ENCODE measurements at regions not wholly inside any gene's neighbourhood (a gene's known extent, or its start where the extent isn't known, plus 50 kb on each side); places are given as distances from the start of the nearest gene placed in this dataset.

DNA sequence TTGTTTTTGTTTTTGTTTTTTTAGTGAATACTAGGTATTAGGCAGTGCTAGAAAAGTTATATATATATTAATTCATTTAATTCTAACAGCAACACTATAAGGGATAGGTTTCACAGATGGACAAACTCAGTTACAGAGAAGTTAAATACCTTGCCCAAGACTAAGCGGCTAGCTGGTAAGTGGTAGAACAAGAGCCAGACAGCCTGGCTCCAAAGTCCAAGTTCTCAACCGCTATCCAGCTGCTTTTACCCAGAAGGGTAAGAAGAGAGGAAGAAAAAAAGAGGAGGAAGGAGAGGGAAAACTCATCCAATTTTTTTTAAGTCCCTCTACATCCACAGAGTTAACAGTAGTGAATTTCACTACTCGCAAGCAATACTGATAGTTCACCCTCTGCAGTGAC is 217.0 kb downstream of the SPRY2 start:
- Histone ChIP-seq H3K27ac (replicated peaks; ENCODE audit: low read length) (no peak overlapping the region), H4K91ac (ENCODE audit: low read depth, low read length, poor library complexity) (no peak overlapping the region), H3K27me3 (ENCODE audit: control insufficient read depth in 3 of 3, insufficient read depth in 3 of 3, low read depth in 1 of 3, low read length in 3 of 3) (no peaks in the 10 kb centered on the region), H3K23ac (ENCODE audit: low read depth, low read length, poor library complexity) (no peak overlapping the region), H2BK5ac (ENCODE audit: low read length) (no peak overlapping the region), H3K4me3 (ENCODE audit: low read length in 2 of 2) (no peak overlapping the region), H3K18ac (ENCODE audit: low read length) (no peak overlapping the region), H4K8ac (ENCODE audit: low read depth, low read length) (no peak overlapping the region), H3K9me3 (replicated peaks in 1 of 2; ENCODE audit: control insufficient read depth in 2 of 2, insufficient read depth in 1 of 2, low read depth in 1 of 2, low read length in 2 of 2) (no peaks in the 10 kb centered on the region), H2AK5ac (ENCODE audit: low read depth, low read length) (no peak overlapping the region), H2BK15ac (ENCODE audit: low read length) (no peak overlapping the region), H3K14ac (ENCODE audit: low read length) (no peak overlapping the region), H3K36me3 (replicated peaks in 1 of 2; ENCODE audit: control insufficient read depth in 2 of 2, insufficient read depth in 2 of 2, low read length in 2 of 2) (no peaks in the 10 kb centered on the region), H2BK12ac (ENCODE audit: low read length) (no peak overlapping the region), H3K4me2 (ENCODE audit: insufficient read depth, low read length, poor library complexity, severe bottlenecking) (no peak overlapping the region), H2AFZ (ENCODE audit: low read length) (no peak overlapping the region), H3K4ac (ENCODE audit: low read length) (no peak overlapping the region), H3K9ac (ENCODE audit: low read depth, low read length, poor library complexity) (no peak overlapping the region), H3K4me1 (ENCODE audit: control insufficient read depth in 2 of 2, insufficient read depth in 1 of 2, low read depth in 1 of 2, low read length in 2 of 2) (peaks cover 0 to 4% of the 10 kb centered on the region in 2 donors), H3K79me1 (ENCODE audit: low read depth, low read length) (peaks cover 2% of the 10 kb centered on the region), H2BK120ac (ENCODE audit: low read depth, low read length) (no peak overlapping the region)
- no CpG with 5 or more reads among the region's 3 CpGs for WGBS, 2 donors (ENCODE audit: extremely low coverage in 2 of 2, insufficient read length in 2 of 2, insufficient replicate concordance in 1 of 2)
- DNase-seq (ENCODE audit: low spot score) = no peak

DNA sequence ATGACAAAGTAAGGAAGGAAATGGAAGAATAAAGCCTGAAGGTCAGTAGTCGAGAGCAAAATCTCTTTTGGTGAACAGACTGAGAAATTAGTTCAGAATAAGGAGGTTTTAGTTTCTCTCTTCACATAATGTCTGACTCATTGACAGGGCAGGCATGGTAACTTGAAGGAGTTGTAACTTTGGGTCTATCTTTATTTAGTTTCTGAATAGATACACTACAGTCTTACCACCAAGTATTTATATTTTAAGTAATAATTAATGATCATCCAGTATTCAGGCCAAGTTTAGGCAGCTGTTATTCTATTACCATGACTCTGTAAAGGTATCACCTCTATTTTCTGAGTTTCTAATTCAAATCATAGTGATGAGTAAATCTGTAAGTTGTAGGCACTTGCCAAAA is 219.9 kb downstream of the SPRY2 start:
- H2AFZ ChIP-seq (ENCODE audit: low read length) = peak overlapping the region; percentile 36
- no peak overlapping the region for H4K8ac ChIP-seq (ENCODE audit: low read depth, low read length)
- no peak overlapping the region for H2BK120ac ChIP-seq (ENCODE audit: low read depth, low read length)
- WGBS, 2 donors (ENCODE audit: extremely low coverage in 2 of 2, insufficient read length in 2 of 2, insufficient replicate concordance in 1 of 2) = no CpG with 5 or more reads among the region's 1 CpG
- H3K36me3 ChIP-seq (replicated peaks in 1 of 2; ENCODE audit: control insufficient read depth in 2 of 2, insufficient read depth in 2 of 2, low read length in 2 of 2) = no peaks in the 10 kb centered on the region
- H3K4me3 ChIP-seq (ENCODE audit: low read length in 2 of 2) = no peak overlapping the region
- H3K4ac ChIP-seq (ENCODE audit: low read length) = no peak overlapping the region
- H4K91ac ChIP-seq (ENCODE audit: low read depth, low read length, poor library complexity) = no peak overlapping the region
- no peak overlapping the region for H3K9ac ChIP-seq (ENCODE audit: low read depth, low read length, poor library complexity)
- no peaks in the 10 kb centered on the region for H3K27me3 ChIP-seq (ENCODE audit: control insufficient read depth in 3 of 3, insufficient read depth in 3 of 3, low read depth in 1 of 3, low read length in 3 of 3)
- H2BK5ac ChIP-seq (ENCODE audit: low read length) = no peak overlapping the region
- DNase-seq (ENCODE audit: low spot score) = no peak
- H2BK12ac ChIP-seq (ENCODE audit: low read length) = no peak overlapping the region
- H3K79me1 ChIP-seq (ENCODE audit: low read depth, low read length) = peaks cover 2% of the 10 kb centered on the region
- H2AK5ac ChIP-seq (ENCODE audit: low read depth, low read length) = no peak overlapping the region
- H3K18ac ChIP-seq (ENCODE audit: low read length) = no peak overlapping the region
- no peak overlapping the region for H2BK15ac ChIP-seq (ENCODE audit: low read length)
- no peak overlapping the region for H3K4me2 ChIP-seq (ENCODE audit: insufficient read depth, low read length, poor library complexity, severe bottlenecking)
- H3K4me1 ChIP-seq (ENCODE audit: control insufficient read depth in 2 of 2, insufficient read depth in 1 of 2, low read depth in 1 of 2, low read length in 2 of 2) = peaks cover 0 to 2% of the 10 kb centered on the region in 2 donors
- H3K14ac ChIP-seq (ENCODE audit: low read length) = no peak overlapping the region
- no peaks in the 10 kb centered on the region for H3K9me3 ChIP-seq (replicated peaks in 1 of 2; ENCODE audit: control insufficient read depth in 2 of 2, insufficient read depth in 1 of 2, low read depth in 1 of 2, low read length in 2 of 2)
- H3K27ac ChIP-seq (replicated peaks; ENCODE audit: low read length) = no peak overlapping the region
- no peak overlapping the region for H3K23ac ChIP-seq (ENCODE audit: low read depth, low read length, poor library complexity)

DNA sequence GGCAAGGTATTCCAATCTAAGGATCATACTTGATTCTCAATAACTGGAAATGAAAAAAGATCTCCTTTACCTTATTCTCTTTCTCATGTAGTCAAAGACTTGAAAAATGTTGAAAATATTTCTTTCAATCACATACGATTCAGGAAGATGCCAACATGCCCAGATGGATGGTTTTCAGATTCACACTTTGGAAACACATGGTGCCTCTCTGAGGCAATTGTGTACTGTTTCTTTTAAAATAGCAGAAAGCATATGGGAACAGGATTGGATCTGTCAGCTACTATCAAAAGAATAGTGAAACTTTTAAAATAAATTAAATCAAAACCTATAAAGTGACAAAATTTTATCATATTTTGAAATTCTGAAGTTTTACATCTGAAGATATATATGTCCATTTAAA is 222.4 kb downstream of the SPRY2 start:
- no peak overlapping the region for H3K18ac ChIP-seq (ENCODE audit: low read length)
- no peak overlapping the region for H2BK12ac ChIP-seq (ENCODE audit: low read length)
- H2AK5ac ChIP-seq (ENCODE audit: low read depth, low read length) = no peak overlapping the region
- H3K36me3 ChIP-seq (replicated peaks in 1 of 2; ENCODE audit: control insufficient read depth in 2 of 2, insufficient read depth in 2 of 2, low read length in 2 of 2) = no peaks in the 10 kb centered on the region
- peaks cover 0 to 3% of the 10 kb centered on the region in 2 donors for H3K4me1 ChIP-seq (ENCODE audit: control insufficient read depth in 2 of 2, insufficient read depth in 1 of 2, low read depth in 1 of 2, low read length in 2 of 2)
- no peak overlapping the region for H2BK120ac ChIP-seq (ENCODE audit: low read depth, low read length)
- H3K27ac ChIP-seq (replicated peaks; ENCODE audit: low read length) = no peak overlapping the region
- H3K27me3 ChIP-seq (ENCODE audit: control insufficient read depth in 3 of 3, insufficient read depth in 3 of 3, low read depth in 1 of 3, low read length in 3 of 3) = no peaks in the 10 kb centered on the region
- H3K23ac ChIP-seq (ENCODE audit: low read depth, low read length, poor library complexity) = no peak overlapping the region
- no peak overlapping the region for H3K4me2 ChIP-seq (ENCODE audit: insufficient read depth, low read length, poor library complexity, severe bottlenecking)
- H3K9ac ChIP-seq (ENCODE audit: low read depth, low read length, poor library complexity) = no peak overlapping the region
- no CpG with 5 or more reads among the region's 1 CpG for WGBS, 2 donors (ENCODE audit: extremely low coverage in 2 of 2, insufficient read length in 2 of 2, insufficient replicate concordance in 1 of 2)
- no peaks in the 10 kb centered on the region for H3K9me3 ChIP-seq (replicated peaks in 1 of 2; ENCODE audit: control insufficient read depth in 2 of 2, insufficient read depth in 1 of 2, low read depth in 1 of 2, low read length in 2 of 2)
- peaks cover 2% of the 10 kb centered on the region for H3K79me1 ChIP-seq (ENCODE audit: low read depth, low read length)
- H3K4ac ChIP-seq (ENCODE audit: low read length) = no peak overlapping the region
- no peak overlapping the region for H2BK15ac ChIP-seq (ENCODE audit: low read length)
- no peak overlapping the region for H2BK5ac ChIP-seq (ENCODE audit: low read length)
- no peak for DNase-seq (ENCODE audit: low spot score)
- H4K8ac ChIP-seq (ENCODE audit: low read depth, low read length) = no peak overlapping the region
- H2AFZ ChIP-seq (ENCODE audit: low read length) = no peak overlapping the region
- no peak overlapping the region for H3K14ac ChIP-seq (ENCODE audit: low read length)
- H3K4me3 ChIP-seq (ENCODE audit: low read length in 2 of 2) = no peak overlapping the region
- no peak overlapping the region for H4K91ac ChIP-seq (ENCODE audit: low read depth, low read length, poor library complexity)

DNA sequence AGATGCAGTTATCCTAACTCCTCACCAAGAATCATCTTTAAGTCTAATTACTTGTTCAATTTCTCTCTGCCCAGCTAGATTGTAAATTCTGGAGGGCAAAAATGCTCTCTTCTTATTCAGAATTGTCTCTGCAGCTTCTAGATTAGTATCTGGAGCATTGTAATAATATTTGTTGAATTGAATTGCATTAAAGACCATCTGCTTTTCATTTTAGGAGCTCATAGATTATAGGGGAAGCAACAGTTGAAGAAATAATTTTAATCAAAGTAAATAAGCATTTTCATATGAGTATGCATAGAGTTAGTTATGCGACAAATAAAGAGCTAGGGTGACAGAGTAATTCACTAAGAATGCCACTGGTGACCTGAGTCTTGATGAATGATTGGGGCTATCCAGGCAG is 222.8 kb downstream of the SPRY2 start:
- Histone ChIP-seq H3K79me1 (ENCODE audit: low read depth, low read length) (peaks cover 2% of the 10 kb centered on the region), H3K4ac (ENCODE audit: low read length) (no peak overlapping the region), H2AFZ (ENCODE audit: low read length) (no peak overlapping the region), H3K4me2 (ENCODE audit: insufficient read depth, low read length, poor library complexity, severe bottlenecking) (no peak overlapping the region), H2BK120ac (ENCODE audit: low read depth, low read length) (no peak overlapping the region), H3K18ac (ENCODE audit: low read length) (no peak overlapping the region), H3K27ac (replicated peaks; ENCODE audit: low read length) (no peak overlapping the region), H2BK12ac (ENCODE audit: low read length) (no peak overlapping the region), H2BK15ac (ENCODE audit: low read length) (no peak overlapping the region), H2AK5ac (ENCODE audit: low read depth, low read length) (no peak overlapping the region), H3K14ac (ENCODE audit: low read length) (no peak overlapping the region), H2BK5ac (ENCODE audit: low read length) (no peak overlapping the region), H4K8ac (ENCODE audit: low read depth, low read length) (no peak overlapping the region), H3K23ac (ENCODE audit: low read depth, low read length, poor library complexity) (no peak overlapping the region), H3K27me3 (ENCODE audit: control insufficient read depth in 3 of 3, insufficient read depth in 3 of 3, low read depth in 1 of 3, low read length in 3 of 3) (no peaks in the 10 kb centered on the region), H3K4me1 (ENCODE audit: control insufficient read depth in 2 of 2, insufficient read depth in 1 of 2, low read depth in 1 of 2, low read length in 2 of 2) (peaks cover 0 to 3% of the 10 kb centered on the region in 2 donors), H3K4me3 (ENCODE audit: low read length in 2 of 2) (no peak overlapping the region), H3K9ac (ENCODE audit: low read depth, low read length, poor library complexity) (no peak overlapping the region), H4K91ac (ENCODE audit: low read depth, low read length, poor library complexity) (no peak overlapping the region), H3K36me3 (replicated peaks in 1 of 2; ENCODE audit: control insufficient read depth in 2 of 2, insufficient read depth in 2 of 2, low read length in 2 of 2) (no peaks in the 10 kb centered on the region), H3K9me3 (replicated peaks in 1 of 2; ENCODE audit: control insufficient read depth in 2 of 2, insufficient read depth in 1 of 2, low read depth in 1 of 2, low read length in 2 of 2) (no peaks in the 10 kb centered on the region)
- no peak for DNase-seq (ENCODE audit: low spot score)
- no CpG with 5 or more reads among the region's 1 CpG for whole genome bisulfite sequencing, 2 donors (ENCODE audit: extremely low coverage in 2 of 2, insufficient read length in 2 of 2, insufficient replicate concordance in 1 of 2)

All from neuronal stem cell (in vitro differentiated cells).